ENCODE measurements at regions not wholly inside any gene's neighbourhood (a gene's known extent, or its start where the extent isn't known, plus 50 kb on each side); places are given as distances from the start of the nearest gene placed in this dataset.

GRCh38 chr12:61998791-61999190 lies 261.4 kb upstream of the USP15 start:
- Histone ChIP-seq H3K36me3 (ENCODE audit: insufficient read depth, low read length) (no peaks in the 10 kb centered on the region), H3K9me2 (ENCODE audit: insufficient read depth, low read length) (no peaks in the 10 kb centered on the region), H3K79me2 (ENCODE audit: insufficient read depth, low read depth, low read length) (no peaks in the 10 kb centered on the region), H3K4me3 (ENCODE audit: low read depth, low read length, poor library complexity, severe bottlenecking) (no peak overlapping the region), H3K9me3 (ENCODE audit: low read length) (no peaks in the 10 kb centered on the region), H3K4me1 (ENCODE audit: insufficient read depth, low read length, poor library complexity, severe bottlenecking) (no peaks in the 10 kb centered on the region), H3K27ac (ENCODE audit: low read depth, low read length, poor library complexity, severe bottlenecking) (no peak overlapping the region), H2AFZ (ENCODE audit: low read length) (no peak overlapping the region), H4K20me1 (ENCODE audit: insufficient read depth, low read length) (no peaks in the 10 kb centered on the region), H3K4me2 (ENCODE audit: low read length) (no peak overlapping the region)
- no peak for DNase-seq (ENCODE audit: low spot score)
- TF ChIP-seq EZH2phosphoT487 (IDR thresholded peaks at IDR 0.05; ENCODE audit: borderline replicate concordance, low read depth, low read length) = no peak
- TF ChIP-seq, protein P1, sequence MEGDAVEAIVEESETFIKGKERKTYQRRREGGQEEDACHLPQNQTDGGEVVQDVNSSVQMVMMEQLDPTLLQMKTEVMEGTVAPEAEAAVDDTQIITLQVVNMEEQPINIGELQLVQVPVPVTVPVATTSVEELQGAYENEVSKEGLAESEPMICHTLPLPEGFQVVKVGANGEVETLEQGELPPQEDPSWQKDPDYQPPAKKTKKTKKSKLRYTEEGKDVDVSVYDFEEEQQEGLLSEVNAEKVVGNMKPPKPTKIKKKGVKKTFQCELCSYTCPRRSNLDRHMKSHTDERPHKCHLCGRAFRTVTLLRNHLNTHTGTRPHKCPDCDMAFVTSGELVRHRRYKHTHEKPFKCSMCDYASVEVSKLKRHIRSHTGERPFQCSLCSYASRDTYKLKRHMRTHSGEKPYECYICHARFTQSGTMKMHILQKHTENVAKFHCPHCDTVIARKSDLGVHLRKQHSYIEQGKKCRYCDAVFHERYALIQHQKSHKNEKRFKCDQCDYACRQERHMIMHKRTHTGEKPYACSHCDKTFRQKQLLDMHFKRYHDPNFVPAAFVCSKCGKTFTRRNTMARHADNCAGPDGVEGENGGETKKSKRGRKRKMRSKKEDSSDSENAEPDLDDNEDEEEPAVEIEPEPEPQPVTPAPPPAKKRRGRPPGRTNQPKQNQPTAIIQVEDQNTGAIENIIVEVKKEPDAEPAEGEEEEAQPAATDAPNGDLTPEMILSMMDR (conservative IDR thresholded peaks at IDR 0.05; ENCODE audit: low read length) = no peak
- POLR2A ChIA-PET = no interaction called here
- no TSS peak for BruUV-seq (replicated peaks)
- CTCF ChIA-PET (ENCODE audit: unreplicated experiment) = no interaction called here
- intact Hi-C loops (cut with micrococcal nuclease; ENCODE audit: unreplicated experiment) = no loop called here

GRCh38 chr12:61999311-61999710 lies 260.9 kb upstream of the USP15 start:
- H3K4me2 ChIP-seq (ENCODE audit: low read length) = no peak overlapping the region
- H3K9me3 ChIP-seq (ENCODE audit: low read length) = no peaks in the 10 kb centered on the region
- no peaks in the 10 kb centered on the region for H4K20me1 ChIP-seq (ENCODE audit: insufficient read depth, low read length)
- no peaks in the 10 kb centered on the region for H3K36me3 ChIP-seq (ENCODE audit: insufficient read depth, low read length)
- POLR2A ChIA-PET = no interaction called here
- BruUV-seq (replicated peaks) = no TSS peak
- CTCF ChIA-PET (ENCODE audit: unreplicated experiment) = no interaction called here
- no peak overlapping the region for H3K27ac ChIP-seq (ENCODE audit: low read depth, low read length, poor library complexity, severe bottlenecking)
- no peaks in the 10 kb centered on the region for H3K9me2 ChIP-seq (ENCODE audit: insufficient read depth, low read length)
- H2AFZ ChIP-seq (ENCODE audit: low read length) = no peak overlapping the region
- no peaks in the 10 kb centered on the region for H3K79me2 ChIP-seq (ENCODE audit: insufficient read depth, low read depth, low read length)
- no peaks in the 10 kb centered on the region for H3K4me1 ChIP-seq (ENCODE audit: insufficient read depth, low read length, poor library complexity, severe bottlenecking)
- TF ChIP-seq EZH2phosphoT487 (IDR thresholded peaks at IDR 0.05; ENCODE audit: borderline replicate concordance, low read depth, low read length) = no peak
- TF ChIP-seq, protein P1 (conservative IDR thresholded peaks at IDR 0.05; ENCODE audit: low read length) = no peak
- H3K4me3 ChIP-seq (ENCODE audit: low read depth, low read length, poor library complexity, severe bottlenecking) = no peak overlapping the region
- no peak for DNase-seq (ENCODE audit: low spot score)
- intact Hi-C loops (cut with micrococcal nuclease; ENCODE audit: unreplicated experiment) = no loop called here

DNA sequence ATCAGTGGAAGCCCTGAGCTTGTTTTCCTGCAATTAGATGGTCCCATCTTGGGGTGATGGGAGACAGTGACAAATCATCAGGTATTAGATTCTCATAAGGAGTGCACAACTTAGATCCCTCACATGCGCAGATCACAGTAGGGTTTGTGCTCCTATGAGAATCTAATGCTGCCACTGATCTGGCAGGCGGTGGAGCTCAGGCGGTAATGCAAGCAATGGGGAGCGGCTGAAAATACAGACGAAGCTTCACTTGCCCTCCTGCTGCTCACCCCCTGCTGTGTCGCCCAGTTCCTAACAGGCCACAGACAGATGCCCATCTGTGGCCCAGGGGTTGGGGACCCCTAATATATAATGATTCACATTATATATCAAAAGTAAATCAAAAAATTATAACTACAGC lies 258.8 kb upstream of the USP15 start:
- intact Hi-C loops (cut with micrococcal nuclease; ENCODE audit: unreplicated experiment) = no loop called here
- ChIA-PET CTCF (ENCODE audit: unreplicated experiment) (no interaction called here), POLR2A (interaction anchor here (0.5 to 1.1 kb wide), 3 partner anchors 15 to 149 kb away, joined by 3 read pairs; no protein-coding TSS in a partner anchor)
- Histone ChIP-seq H3K4me2 (ENCODE audit: low read length) (no peak overlapping the region), H3K9me2 (ENCODE audit: insufficient read depth, low read length) (no peaks in the 10 kb centered on the region), H3K36me3 (ENCODE audit: insufficient read depth, low read length) (no peaks in the 10 kb centered on the region), H2AFZ (ENCODE audit: low read length) (no peak overlapping the region), H3K79me2 (ENCODE audit: insufficient read depth, low read depth, low read length) (no peaks in the 10 kb centered on the region), H3K9me3 (ENCODE audit: low read length) (no peaks in the 10 kb centered on the region), H3K4me1 (ENCODE audit: insufficient read depth, low read length, poor library complexity, severe bottlenecking) (no peaks in the 10 kb centered on the region), H4K20me1 (ENCODE audit: insufficient read depth, low read length) (no peaks in the 10 kb centered on the region), H3K4me3 (ENCODE audit: low read depth, low read length, poor library complexity, severe bottlenecking) (no peak overlapping the region), H3K27ac (ENCODE audit: low read depth, low read length, poor library complexity, severe bottlenecking) (no peak overlapping the region)
- no peak for DNase-seq (ENCODE audit: low spot score)
- BruUV-seq (replicated peaks) = no TSS peak
- TF ChIP-seq, protein P1 (conservative IDR thresholded peaks at IDR 0.05; ENCODE audit: low read length) = no peak
- no peak for TF ChIP-seq EZH2phosphoT487 (IDR thresholded peaks at IDR 0.05; ENCODE audit: borderline replicate concordance, low read depth, low read length)

Data from OCI-LY7 (cell line).